ENCODE measurements at regions not wholly inside any gene's neighbourhood (a gene's known extent, or its start where the extent isn't known, plus 50 kb on each side); places are given as distances from the start of the nearest gene placed in this dataset.
"Not testable (repeated sequence)": the region's sequence is repeated elsewhere in the genome, so short reads cannot be mapped to it uniquely, and the experiment has no call there.

GRCh38 chr15:62326460-62327011 lies 161.5 kb upstream of the C2CD4B start:
- DNase-seq = no peak

GRCh38 chr15:62327406-62327805 lies 162.3 kb upstream of the C2CD4B start:
- DNase-seq = no peak

GRCh38 chr15:62332472-62332871 lies 167.4 kb upstream of the C2CD4B start:
- not testable (repeated sequence) for DNase-seq

GRCh38 chr15:62334536-62334935 lies 169.5 kb upstream of the C2CD4B start:
- DNase-seq = no peak

GRCh38 chr15:62337934-62338333 lies 172.8 kb upstream of the C2CD4B start:
- no peak for DNase-seq

GRCh38 chr15:62338497-62338896 lies 173.4 kb upstream of the C2CD4B start:
- no peak for DNase-seq

GRCh38 chr15:62342959-62343358 lies 177.9 kb upstream of the C2CD4B start:
- DNase-seq = no peak

- DNase-seq = no peak
Observed at GRCh38 chr15:62343397-62343796, 178.3 kb upstream of the C2CD4B start.

GRCh38 chr15:62344806-62345539 lies 179.9 kb upstream of the C2CD4B start:
- DNase-seq = peak; percentile 16

GRCh38 chr15:62346168-62346567 lies 181.1 kb upstream of the C2CD4B start:
- DNase-seq = no peak

- no peak for DNase-seq
Observed at GRCh38 chr15:62348118-62348517, 183.0 kb upstream of the C2CD4B start.

GRCh38 chr15:62348623-62349022 lies 183.5 kb upstream of the C2CD4B start:
- DNase-seq = no peak

- DNase-seq = no peak
Observed at GRCh38 chr15:62352817-62353216, 187.7 kb upstream of the C2CD4B start.

- no peak for DNase-seq
Observed at GRCh38 chr15:62357431-62357830, 192.3 kb upstream of the C2CD4B start.

GRCh38 chr15:62359416-62359815 lies 194.3 kb upstream of the C2CD4B start:
- no peak for DNase-seq

- no peak for DNase-seq
Observed at GRCh38 chr15:62360332-62361097, 195.4 kb upstream of the C2CD4B start.

- no peak for DNase-seq
Observed at GRCh38 chr15:62362144-62362543, 197.1 kb upstream of the C2CD4B start.

- DNase-seq = no peak
Observed at GRCh38 chr15:62362608-62363007, 197.5 kb upstream of the C2CD4B start.

- no peak for DNase-seq
Observed at GRCh38 chr15:62363913-62364312, 198.8 kb upstream of the C2CD4B start.

- DNase-seq = no peak
Observed at GRCh38 chr15:62365795-62366442, 200.8 kb upstream of the C2CD4B start.

GRCh38 chr15:62369454-62369853 lies 204.4 kb upstream of the C2CD4B start:
- DNase-seq = no peak

- not testable (repeated sequence) for DNase-seq
Observed at GRCh38 chr15:62371683-62372082, 206.6 kb upstream of the C2CD4B start.

GRCh38 chr15:62377736-62378480 lies 212.8 kb upstream of the C2CD4B start:
- DNase-seq = no peak

All from effector CD8-positive, alpha-beta T cell (primary cell).